ENCODE measurements at regions not wholly inside any gene's neighbourhood (a gene's known extent, or its start where the extent isn't known, plus 50 kb on each side); places are given as distances from the start of the nearest gene placed in this dataset.

- no peaks in the 10 kb centered on the region for H3K9me3 ChIP-seq (ENCODE audit: low read length)
- no peak for TF ChIP-seq EZH2 (IDR thresholded peaks at IDR 0.05; ENCODE audit: borderline replicate concordance, low read length)
- no peak for TF ChIP-seq CTCF (IDR thresholded peaks at IDR 0.05; ENCODE audit: low read length)
- H3K36me3 ChIP-seq (ENCODE audit: insufficient read depth, low read length) = no peaks in the 10 kb centered on the region
- no peaks in the 10 kb centered on the region for H4K20me1 ChIP-seq (ENCODE audit: insufficient read depth, low read length)
- H3K27ac ChIP-seq (ENCODE audit: low read depth, low read length, poor library complexity, severe bottlenecking) = no peak overlapping the region
- no peaks in the 10 kb centered on the region for H3F3A ChIP-seq (ENCODE audit: insufficient read depth, low read length)
- no peak overlapping the region for H2AFZ ChIP-seq (ENCODE audit: low read length)
- H3K79me2 ChIP-seq (ENCODE audit: insufficient read depth, low read length) = no peaks in the 10 kb centered on the region
- no peaks in the 10 kb centered on the region; the same call in 1 of the 2 replicates for H3K27me3 ChIP-seq (ENCODE audit: insufficient read depth, low read length)
- H3K4me1 ChIP-seq (ENCODE audit: insufficient read depth, low read length, severe bottlenecking) = no peaks in the 10 kb centered on the region
- H3K9ac ChIP-seq (ENCODE audit: low read length) = no peak overlapping the region
- H3K4me3 ChIP-seq (ENCODE audit: low read depth, low read length, poor library complexity, severe bottlenecking) = no peak overlapping the region
- H3K4me2 ChIP-seq (ENCODE audit: low read length) = no peak overlapping the region
- no peaks in the 10 kb centered on the region for H3K9me2 ChIP-seq (ENCODE audit: low read depth, low read length)
These were observed 133.9 kb upstream of the IVNS1ABP start for GRCh38 chr1:185450917-185451316.

DNA sequence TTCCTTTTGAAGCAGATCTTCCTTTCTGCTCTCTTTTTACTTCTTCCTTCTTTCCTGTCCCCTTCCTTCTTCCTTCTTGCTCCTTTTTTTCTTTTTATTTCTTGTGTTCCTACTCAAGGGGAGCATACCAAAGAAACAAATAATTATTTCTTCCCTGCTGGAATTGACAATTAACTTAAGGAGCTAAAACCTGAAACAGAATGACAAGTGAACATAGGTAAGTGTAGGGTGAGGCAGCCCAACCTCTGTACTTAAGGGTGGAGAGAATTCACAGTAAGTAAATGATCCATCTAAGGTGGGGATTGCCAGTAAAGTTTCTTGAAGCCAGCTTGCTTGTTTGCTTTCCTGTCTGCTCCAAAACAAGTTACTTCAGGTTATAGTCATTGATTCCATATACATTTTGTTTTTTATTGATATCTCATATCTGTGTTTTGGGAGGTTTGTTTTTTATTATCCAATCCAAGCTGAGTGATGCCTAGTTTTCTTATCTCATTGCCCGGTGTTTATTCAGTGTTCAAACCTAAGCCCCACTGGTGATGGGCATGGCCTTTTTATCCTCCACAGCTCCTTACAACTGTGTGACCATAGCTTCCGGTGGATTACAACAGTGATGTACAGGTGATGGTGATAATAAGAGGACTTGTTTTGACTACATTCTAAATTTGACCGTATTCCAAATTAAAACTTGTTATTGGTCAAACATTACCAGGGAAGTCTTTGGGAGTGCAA lies 133.2 kb upstream of the IVNS1ABP start:
- no peaks in the 10 kb centered on the region; the same call in 1 of the 2 replicates for H3K27me3 ChIP-seq (ENCODE audit: insufficient read depth, low read length)

DNA sequence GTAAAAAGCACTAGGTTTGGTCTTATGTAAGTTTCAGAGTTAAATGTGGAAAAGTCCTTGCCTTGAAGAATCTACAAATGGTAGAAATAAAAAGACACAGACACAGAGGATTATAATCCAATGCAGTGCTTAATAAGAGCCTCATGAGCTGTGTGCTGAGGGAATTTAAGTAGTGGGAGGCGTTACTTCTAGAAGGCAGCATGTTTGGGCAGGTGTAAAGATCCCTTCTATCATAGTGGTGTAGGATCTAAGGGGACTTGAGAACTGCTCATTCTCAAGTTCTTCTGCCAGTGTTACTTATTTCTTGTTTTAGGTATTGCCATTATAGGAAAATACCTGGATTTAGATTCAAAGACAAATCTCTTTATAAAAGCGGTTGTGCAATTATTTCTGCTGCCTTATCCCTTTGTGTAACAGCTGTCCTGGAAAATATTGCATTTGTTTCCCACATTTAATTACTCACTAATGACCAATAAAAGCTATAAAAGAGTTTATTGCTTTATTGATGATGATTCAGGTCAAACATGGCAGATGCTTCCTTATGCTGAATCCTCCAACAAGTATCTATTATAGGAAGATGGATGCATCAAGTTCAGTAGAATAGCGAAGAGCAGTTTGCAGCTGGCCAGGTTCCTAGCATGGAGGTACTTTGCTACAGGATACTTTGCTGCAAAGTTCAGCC lies 132.5 kb upstream of the IVNS1ABP start:
- H3K4me2 ChIP-seq (ENCODE audit: low read length) = no peak overlapping the region
- no peaks in the 10 kb centered on the region for H3K4me1 ChIP-seq (ENCODE audit: insufficient read depth, low read length, severe bottlenecking)
- H3K9me3 ChIP-seq (ENCODE audit: low read length) = no peaks in the 10 kb centered on the region
- no peaks in the 10 kb centered on the region for H3F3A ChIP-seq (ENCODE audit: insufficient read depth, low read length)
- no peak overlapping the region for H2AFZ ChIP-seq (ENCODE audit: low read length)
- H3K9me2 ChIP-seq (ENCODE audit: low read depth, low read length) = no peaks in the 10 kb centered on the region
- no peaks in the 10 kb centered on the region for H3K36me3 ChIP-seq (ENCODE audit: insufficient read depth, low read length)
- H3K79me2 ChIP-seq (ENCODE audit: insufficient read depth, low read length) = no peaks in the 10 kb centered on the region
- H3K9ac ChIP-seq (ENCODE audit: low read length) = no peak overlapping the region
- TF ChIP-seq CTCF (IDR thresholded peaks at IDR 0.05; ENCODE audit: low read length) = no peak
- TF ChIP-seq EZH2 (IDR thresholded peaks at IDR 0.05; ENCODE audit: borderline replicate concordance, low read length) = no peak
- no peak overlapping the region for H3K27ac ChIP-seq (ENCODE audit: low read depth, low read length, poor library complexity, severe bottlenecking)
- no peaks in the 10 kb centered on the region; the same call in 1 of the 2 replicates for H3K27me3 ChIP-seq (ENCODE audit: insufficient read depth, low read length)
- no peak overlapping the region for H3K4me3 ChIP-seq (ENCODE audit: low read depth, low read length, poor library complexity, severe bottlenecking)
- no peaks in the 10 kb centered on the region for H4K20me1 ChIP-seq (ENCODE audit: insufficient read depth, low read length)

More for the DNA sequence above, 133.2 kb upstream of the IVNS1ABP start:
- Histone ChIP-seq H3K79me2 (ENCODE audit: insufficient read depth, low read length) (no peaks in the 10 kb centered on the region), H3F3A (ENCODE audit: insufficient read depth, low read length) (no peaks in the 10 kb centered on the region), H3K4me2 (ENCODE audit: low read length) (no peak overlapping the region), H3K27ac (ENCODE audit: low read depth, low read length, poor library complexity, severe bottlenecking) (no peak overlapping the region), H3K36me3 (ENCODE audit: insufficient read depth, low read length) (no peaks in the 10 kb centered on the region), H2AFZ (ENCODE audit: low read length) (no peak overlapping the region), H3K9me3 (ENCODE audit: low read length) (no peaks in the 10 kb centered on the region), H3K4me3 (ENCODE audit: low read depth, low read length, poor library complexity, severe bottlenecking) (no peak overlapping the region), H3K4me1 (ENCODE audit: insufficient read depth, low read length, severe bottlenecking) (no peaks in the 10 kb centered on the region), H3K9me2 (ENCODE audit: low read depth, low read length) (no peaks in the 10 kb centered on the region), H3K9ac (ENCODE audit: low read length) (no peak overlapping the region), H4K20me1 (ENCODE audit: insufficient read depth, low read length) (no peaks in the 10 kb centered on the region)
- no peak for TF ChIP-seq EZH2 (IDR thresholded peaks at IDR 0.05; ENCODE audit: borderline replicate concordance, low read length)
